HuH-7.5 (cell line): ENCODE measurements at regions not wholly inside any gene's neighbourhood (a gene's known extent, or its start where the extent isn't known, plus 50 kb on each side); places are given as distances from the start of the nearest gene placed in this dataset.
"Not testable (repeated sequence)": the region's sequence is repeated elsewhere in the genome, so short reads cannot be mapped to it uniquely, and the experiment has no call there.

Source experiments
- DNase-seq: peaks from one replicate; pipeline ENCODE4 v3.0.0; 2011; ENCODE audit warnings: low spot score

GRCh38 chr18:27577752-27578151 is 392.6 kb upstream of the CHST9 start:
- no peak for DNase-seq

GRCh38 chr18:27577265-27577664 is 392.2 kb upstream of the CHST9 start:
- no peak for DNase-seq

GRCh38 chr18:27567434-27567833 is 382.3 kb upstream of the CHST9 start:
- DNase-seq: no peak

GRCh38 chr18:27564066-27564465 is 379.0 kb upstream of the CHST9 start:
- no peak for DNase-seq

GRCh38 chr18:27558388-27559155 is 373.5 kb upstream of the CHST9 start:
- DNase-seq: no peak

- DNase-seq: no peak
Measured at GRCh38 chr18:27556741-27557140, 371.6 kb upstream of the CHST9 start.

GRCh38 chr18:27549335-27550039 is 364.4 kb upstream of the CHST9 start:
- no peak for DNase-seq

- no peak for DNase-seq
Measured at GRCh38 chr18:27546991-27547390, 361.9 kb upstream of the CHST9 start.

GRCh38 chr18:27544206-27544605 is 359.1 kb upstream of the CHST9 start:
- no peak for DNase-seq

- no peak for DNase-seq
Measured at GRCh38 chr18:27541293-27541692, 356.2 kb upstream of the CHST9 start.

- no peak for DNase-seq
Measured at GRCh38 chr18:27540111-27540510, 355.0 kb upstream of the CHST9 start.

GRCh38 chr18:27528925-27529521 is 343.9 kb upstream of the CHST9 start:
- no peak for DNase-seq

GRCh38 chr18:27527856-27528255 is 342.7 kb upstream of the CHST9 start:
- DNase-seq: no peak

- DNase-seq: no peak
Measured at GRCh38 chr18:27520401-27520800, 335.3 kb upstream of the CHST9 start.

- DNase-seq: not testable (repeated sequence)
Measured at GRCh38 chr18:27510036-27510633, 325.0 kb upstream of the CHST9 start.

- no peak for DNase-seq
Measured at GRCh38 chr18:27501671-27502070, 316.6 kb upstream of the CHST9 start.

GRCh38 chr18:27500531-27500930 is 315.4 kb upstream of the CHST9 start:
- no peak for DNase-seq

GRCh38 chr18:27497246-27497645 is 312.1 kb upstream of the CHST9 start:
- DNase-seq: no peak

- no peak for DNase-seq
Measured at GRCh38 chr18:27493182-27493581, 308.1 kb upstream of the CHST9 start.

- DNase-seq: no peak
Measured at GRCh38 chr18:27491772-27492171, 306.7 kb upstream of the CHST9 start.

- no peak for DNase-seq
Measured at GRCh38 chr18:27483276-27483675, 298.2 kb upstream of the CHST9 start.

- no peak for DNase-seq
Measured at GRCh38 chr18:27478459-27478858, 293.4 kb upstream of the CHST9 start.

GRCh38 chr18:27473318-27473717 is 288.2 kb upstream of the CHST9 start:
- DNase-seq: no peak
